Uterus (tissue), 2 donors: ENCODE measurements at regions not wholly inside any gene's neighbourhood (a gene's known extent, or its start where the extent isn't known, plus 50 kb on each side); places are given as distances from the start of the nearest gene placed in this dataset.

Source experiments
- CTCF ChIP-seq, 4 experiments: fragments of 200-600 bp in 2 of 4; fragments of 450-650 bp in 2 of 4; sonication (generic) in 2 of 4; IDR thresholded peaks; one replicate each; pipeline ENCODE4 v1.5.1; 2016 to 2019; ENCODE audit warnings: antibody characterized with exemption in 4 of 4, mild to moderate bottlenecking in 2 of 4, moderate library complexity in 1 of 4
- POLR2A ChIP-seq, 2 donors: fragments of 450-650 bp; IDR thresholded peaks; one replicate each; pipeline ENCODE4 v1.6.1; 2016; ENCODE audit warnings: antibody characterized with exemption in 2 of 2, mild to moderate bottlenecking in 1 of 2, moderate library complexity in 1 of 2

- TF ChIP-seq CTCF (IDR thresholded peaks at IDR 0.05): no peak
- no peak for TF ChIP-seq POLR2A (IDR thresholded peaks at IDR 0.05)
Observed at GRCh38 chr22:49688516-49689254, 139.0 kb downstream of the BRD1 start.
